ENCODE measurements at regions not wholly inside any gene's neighbourhood (a gene's known extent, or its start where the extent isn't known, plus 50 kb on each side); places are given as distances from the start of the nearest gene placed in this dataset.

DNA sequence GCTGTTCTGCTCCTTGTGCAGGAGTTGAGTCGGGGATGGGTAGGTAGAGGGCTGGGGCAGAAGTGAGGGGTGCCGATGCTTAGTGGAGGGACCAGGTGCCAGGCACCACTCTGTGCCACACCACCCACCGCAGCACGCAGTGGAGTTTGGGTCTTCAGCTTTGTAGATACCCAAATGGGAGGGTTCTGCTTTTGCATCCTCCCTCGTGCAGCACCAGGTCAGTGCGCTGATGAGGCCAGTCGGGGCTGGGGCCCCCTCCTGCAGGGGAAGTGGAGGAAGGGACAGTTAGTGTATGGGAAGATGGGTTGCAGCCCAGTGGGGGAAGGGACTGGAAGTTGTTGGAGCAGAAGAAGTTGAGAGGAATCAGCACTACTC, 244.0 kb downstream of the RHOU start:
- no peak for DNase-seq

DNA sequence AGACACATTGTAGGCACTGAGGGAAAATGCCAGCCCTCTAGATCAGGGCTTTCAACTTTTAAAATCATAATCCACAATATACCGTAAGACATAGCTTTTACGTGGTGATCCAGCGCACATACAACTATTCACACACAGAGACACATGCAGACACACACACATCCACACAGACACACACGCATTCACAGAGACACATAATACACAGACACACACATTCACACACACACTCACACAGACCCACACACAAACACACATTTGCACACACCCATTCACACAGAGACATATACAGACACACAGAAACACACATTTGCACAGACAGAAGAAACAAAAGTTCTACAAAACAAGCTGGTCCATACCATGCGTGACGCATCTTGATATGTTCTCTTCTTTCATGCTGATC, 244.5 kb downstream of the RHOU start:
- no peak for DNase-seq

DNA sequence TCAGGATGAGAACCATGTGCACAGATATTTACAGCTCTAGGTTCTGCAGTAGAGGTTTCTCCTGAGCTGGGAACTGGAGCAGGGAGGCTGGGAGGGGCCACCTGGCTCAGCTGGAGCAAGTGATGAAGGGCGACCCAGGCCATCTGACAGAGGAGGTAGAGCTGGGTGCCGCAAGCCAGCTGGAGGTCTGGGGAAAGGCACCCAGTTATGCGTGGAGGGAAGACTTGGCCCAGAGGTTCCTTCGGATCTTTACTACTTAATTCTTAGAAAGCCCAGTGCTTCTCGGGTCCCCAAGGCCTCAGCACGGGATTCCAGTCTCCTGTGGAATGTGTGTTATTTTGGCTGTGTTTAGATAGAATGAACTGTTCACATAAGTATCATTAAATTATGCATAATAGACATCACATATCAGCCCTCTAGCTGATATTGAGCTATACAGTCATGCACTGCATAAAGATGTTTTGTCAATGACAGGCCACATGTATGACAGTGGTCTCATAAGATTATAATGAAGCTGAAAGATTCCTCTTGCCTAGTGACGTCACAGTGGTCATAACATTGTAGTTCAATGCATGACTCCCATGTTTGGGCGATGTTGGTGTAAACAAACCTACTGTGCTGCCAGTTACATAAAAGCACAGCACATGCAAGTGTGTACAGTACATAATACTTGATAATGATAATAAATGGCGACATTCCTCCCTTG, 245.1 kb downstream of the RHOU start:
- no peak for DNase-seq

DNA sequence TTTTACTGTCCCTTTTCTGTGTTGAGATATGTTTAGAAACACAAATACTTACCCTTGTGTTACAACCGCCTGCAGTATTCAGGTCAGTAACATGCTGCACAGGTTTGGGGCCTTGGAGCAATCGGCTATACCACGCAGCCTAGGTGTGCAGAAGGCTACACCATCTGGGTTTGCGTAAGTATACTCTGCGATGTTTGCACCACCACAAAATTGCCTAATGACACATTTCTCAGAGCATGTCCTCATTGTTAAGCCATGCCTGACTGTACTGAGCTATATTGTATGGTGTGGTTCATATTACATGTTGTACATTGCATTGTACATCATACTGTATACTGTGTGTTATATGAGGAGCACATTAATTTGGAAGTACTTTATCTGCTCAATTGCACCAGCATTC, 247.4 kb downstream of the RHOU start:
- no peak for DNase-seq

DNA sequence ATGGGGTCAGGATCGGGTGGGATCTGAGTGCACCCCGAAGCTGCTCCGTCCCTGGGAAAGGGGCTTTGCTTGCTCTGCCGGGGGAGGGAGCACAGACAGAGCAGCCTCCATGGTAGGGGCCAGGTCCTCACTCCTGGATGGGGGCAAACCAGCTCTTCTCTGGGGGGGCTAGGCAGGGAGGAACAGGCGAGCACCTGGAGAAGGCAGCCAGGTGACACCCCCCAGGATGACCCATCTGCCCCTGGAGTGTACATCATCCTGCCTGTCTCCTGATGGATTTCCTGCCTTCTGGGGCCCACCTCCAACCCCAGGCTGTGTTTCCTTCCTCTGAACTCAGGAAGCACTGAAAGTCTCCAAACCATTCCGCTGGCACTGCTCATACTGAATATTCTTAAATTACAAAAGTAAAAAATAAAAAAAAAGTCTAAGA, 248.0 kb downstream of the RHOU start:
- DNase-seq: no peak

DNA sequence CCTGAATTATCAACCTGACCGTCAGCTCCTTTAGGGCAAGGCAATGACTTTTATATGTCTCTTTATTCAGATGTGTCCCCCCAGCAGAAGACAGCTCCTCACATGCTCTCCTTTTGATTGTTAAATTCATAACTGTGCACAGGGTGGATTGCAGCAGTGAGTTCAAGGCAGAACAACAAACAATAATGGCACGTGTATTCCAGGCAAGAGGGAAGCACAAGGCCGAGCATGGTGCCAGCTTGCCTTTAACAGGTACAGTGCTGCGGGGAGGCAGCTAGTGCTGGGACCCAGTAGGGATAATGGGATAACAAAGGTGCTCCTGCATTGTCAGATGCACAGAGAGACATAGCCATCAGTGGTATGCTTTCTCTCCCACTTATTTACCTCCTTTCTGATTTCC, 248.4 kb downstream of the RHOU start:
- DNase-seq: no peak

DNA sequence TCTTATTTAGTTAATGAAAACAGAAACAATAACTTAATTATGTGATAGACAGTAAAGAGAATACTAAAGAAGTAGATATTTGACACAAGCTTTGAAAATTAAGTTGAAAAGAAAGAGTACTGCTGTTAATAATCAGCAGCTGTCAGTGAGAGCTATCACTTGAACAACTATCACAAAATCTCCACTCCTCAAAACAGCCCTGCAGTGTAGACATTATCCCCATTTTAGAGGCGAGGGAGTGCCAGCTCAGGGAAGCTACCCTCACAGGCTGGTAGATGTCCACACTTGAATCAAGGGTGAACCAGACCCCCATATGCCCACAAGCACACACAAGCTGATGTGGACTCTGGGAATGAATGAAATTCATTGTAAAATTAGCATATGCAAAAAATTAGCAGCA, 248.8 kb downstream of the RHOU start:
- no peak for DNase-seq

DNA sequence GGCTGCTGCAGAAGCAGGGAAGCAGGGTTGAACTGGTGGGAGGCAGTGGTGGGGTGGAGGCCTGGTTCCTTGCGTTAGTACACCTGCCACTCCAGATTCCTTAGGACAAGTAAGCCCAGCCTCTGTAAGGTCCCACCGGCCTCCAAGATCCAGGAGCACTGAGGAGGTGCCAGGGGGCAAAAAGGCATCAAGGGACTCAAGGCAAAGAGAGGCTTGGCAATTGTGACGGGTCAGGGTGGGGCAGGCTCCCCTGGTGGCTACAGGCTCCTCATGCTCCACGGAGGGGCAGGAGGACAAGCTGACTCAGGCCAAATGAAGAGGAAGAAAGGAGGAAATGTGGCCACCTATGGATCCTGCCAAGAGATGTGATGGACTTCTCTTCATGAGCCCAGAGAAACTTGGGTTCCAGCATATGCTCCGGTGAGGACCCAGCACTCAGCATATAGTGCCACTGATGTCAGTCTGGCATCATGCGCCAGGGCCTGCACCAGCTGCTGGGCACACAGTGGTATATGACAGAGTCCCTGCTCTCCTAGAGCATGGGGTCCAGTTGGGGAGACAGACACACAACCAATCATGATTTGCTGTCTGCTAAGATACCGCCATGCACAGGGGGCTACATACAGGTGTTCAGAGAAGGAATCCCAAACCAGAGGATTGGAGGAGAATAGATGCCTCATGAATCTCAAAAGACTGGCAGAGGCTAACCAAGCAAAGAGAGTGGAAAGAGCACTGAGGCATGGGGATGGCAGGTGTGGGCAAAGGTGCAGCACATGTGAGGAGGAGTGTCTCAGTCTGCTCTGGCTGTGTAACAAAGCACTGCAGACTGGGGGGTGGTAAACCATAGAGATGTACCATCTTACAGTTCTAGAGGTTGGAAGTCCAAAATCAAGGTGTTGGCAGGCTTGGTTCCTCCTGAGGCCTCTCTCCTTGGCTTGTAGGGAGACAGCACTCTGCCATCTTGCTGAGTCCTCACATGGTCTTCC, 249.7 kb downstream of the RHOU start:
- no peak for DNase-seq

DNA sequence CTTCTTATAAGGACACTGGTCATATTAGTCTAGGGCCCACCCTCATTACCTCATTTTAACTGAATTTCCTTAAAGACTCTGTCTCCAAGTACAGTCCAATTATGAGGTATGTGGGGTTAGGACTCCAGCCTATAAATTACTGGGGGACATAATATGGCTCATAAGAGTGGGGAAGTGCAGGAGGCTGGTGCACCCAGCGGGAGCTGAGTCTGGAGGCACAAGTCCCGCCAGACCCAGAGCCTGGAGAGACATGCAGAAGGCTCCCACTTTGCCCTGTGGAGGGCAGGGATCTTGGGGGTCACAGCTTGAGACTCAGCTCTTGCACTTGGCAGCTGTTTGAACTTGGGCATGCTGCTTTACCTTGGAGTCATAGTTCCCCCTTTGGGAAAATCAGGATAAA, 250.4 kb downstream of the RHOU start:
- DNase-seq: no peak

DNA sequence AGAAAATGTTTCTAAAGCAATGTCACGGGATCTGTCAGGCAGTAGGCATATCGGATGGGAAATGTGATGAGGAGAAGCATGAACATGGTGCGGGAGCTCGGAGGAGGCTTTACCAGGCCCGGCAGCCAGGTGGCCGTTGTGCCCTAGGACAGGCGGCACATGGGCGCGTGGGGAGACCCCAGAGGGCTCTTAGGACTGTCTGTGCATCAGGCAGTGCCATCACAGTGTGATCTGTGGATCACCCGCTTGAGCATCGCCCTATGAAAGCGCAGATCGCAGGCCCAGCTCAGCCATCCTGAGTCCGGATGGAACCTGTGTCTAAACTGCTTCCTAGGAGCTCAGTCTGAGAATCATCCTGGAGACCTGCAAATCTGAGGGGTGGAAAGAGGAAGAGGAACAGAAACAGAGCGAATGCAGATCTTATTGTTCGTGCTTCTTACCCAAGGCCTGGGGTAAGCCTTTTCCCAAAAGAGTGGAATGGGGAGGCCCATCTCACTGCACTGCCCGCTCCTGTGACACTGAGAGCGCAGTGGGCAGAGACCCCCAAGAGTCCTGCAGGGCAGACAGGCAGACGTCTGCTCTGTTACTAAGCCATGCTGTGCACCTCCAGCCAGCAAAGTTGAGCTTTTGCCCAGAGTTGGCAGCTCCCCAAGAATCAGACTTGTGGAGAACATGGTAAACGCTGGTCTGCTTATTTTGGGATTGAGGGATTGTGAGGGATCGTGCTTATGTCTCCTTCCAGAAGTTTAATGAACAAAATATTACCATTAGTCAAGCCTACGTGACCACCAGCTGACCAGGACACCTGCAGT, 251.0 kb downstream of the RHOU start:
- no peak for DNase-seq

DNA sequence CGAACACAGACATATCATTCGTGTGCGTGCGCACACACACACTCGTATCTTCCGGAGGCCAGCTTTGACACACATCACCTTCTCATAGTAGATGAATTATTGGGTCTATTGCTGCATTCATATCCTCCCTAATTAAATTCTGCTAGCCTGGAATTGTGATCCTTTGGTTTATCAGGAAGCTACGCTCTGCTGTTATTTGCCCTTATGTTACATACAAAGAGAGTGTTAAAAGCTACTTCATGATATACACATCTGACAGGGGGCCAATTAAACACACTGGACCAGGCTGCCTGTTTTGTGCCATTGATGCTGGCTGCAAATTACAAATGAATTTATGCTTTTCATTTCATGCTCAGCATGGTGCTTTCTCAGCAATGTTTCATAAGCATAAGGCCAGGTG, 252.0 kb downstream of the RHOU start:
- no peak for DNase-seq

DNA sequence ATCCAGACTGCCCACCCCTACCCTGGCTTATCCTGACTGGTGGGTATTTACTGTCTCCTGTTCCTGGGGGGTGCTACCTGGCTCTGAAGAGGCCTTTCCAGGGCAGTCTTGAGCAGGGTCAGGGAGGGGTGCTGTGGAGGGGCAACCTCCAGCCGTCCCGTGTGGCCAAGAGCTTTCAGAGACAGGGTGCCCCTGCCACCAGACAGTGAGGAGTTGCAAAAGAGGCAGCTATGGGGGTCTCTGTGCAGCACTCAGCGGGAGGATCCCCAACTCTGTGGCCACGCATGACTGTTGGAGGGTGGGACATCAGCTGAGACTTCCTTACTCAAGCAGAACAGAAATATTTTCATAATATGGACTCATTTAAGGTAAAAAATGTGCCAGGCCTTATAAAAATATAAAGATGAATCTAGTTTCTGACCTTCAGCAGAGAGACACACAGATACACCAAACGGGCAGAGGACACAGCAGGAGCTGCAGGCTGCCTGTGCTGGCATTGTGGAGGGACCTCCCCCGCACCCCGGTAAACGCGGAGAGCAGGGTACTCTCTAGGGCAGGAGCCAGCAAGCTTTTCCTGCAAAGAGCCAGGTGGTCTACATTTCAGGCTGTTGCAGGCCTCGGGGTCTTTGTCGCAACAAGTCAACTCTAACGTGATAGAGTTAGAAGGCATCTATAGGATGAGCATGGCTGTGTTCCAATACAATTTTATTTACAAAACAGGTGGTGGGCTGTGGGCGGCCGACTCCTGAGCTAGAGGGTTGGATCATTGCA, 252.6 kb downstream of the RHOU start:
- no peak for DNase-seq

DNA sequence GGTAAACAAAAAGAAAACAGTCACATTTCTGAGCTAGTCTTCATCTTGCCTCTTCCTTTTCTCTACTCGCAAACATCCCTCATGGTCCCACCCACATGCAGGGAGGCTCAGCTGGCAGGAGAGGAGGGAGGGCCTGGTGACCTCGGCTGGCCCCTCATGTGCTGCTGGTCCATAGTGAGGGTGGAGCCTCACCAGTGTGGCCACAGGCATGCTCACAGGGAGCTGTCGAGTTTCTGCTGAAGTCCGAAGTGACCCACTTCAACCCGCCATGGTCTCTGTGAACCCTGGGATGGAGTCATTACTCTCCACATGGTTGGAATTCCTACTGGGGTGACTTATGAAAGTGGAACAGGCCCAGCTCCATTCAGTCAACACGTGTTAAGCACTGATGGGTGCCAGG, 253.4 kb downstream of the RHOU start:
- no peak for DNase-seq

DNA sequence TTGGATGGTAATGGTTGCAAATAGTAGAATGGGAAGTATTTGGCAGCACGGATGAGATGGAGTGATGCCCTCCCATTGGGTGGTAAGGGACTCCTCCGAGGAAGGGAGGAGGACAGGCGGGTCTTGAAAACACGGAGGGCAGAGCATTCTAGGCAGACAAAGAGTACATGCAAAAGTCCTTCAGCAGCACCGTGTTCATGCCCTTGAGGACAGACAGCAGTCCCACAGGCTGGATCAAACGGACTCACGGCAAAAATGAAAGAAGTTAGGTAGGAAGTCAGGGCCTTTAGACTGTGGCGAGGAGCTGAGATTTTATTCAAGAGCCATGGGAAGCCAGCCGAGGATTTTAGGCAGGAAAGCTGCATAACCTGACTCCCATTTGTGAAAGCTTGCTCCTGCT, 253.9 kb downstream of the RHOU start:
- DNase-seq: no peak

DNA sequence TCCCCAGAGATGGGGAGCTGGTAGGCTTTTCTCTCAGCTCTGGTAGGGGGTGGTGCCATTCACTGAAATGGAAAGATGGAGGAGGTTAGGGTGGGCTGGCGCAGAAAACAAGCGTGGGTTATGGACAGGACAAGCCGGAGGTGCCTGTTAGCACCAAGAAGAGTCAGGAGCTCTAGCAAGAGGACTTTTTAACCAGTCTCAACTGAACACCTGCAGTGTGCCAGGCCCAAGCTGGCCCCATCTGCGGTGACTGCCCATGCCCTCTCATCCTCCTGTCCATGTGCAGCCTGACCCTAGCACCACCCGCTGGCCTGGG, 254.4 kb downstream of the RHOU start:
- no peak for DNase-seq

DNA sequence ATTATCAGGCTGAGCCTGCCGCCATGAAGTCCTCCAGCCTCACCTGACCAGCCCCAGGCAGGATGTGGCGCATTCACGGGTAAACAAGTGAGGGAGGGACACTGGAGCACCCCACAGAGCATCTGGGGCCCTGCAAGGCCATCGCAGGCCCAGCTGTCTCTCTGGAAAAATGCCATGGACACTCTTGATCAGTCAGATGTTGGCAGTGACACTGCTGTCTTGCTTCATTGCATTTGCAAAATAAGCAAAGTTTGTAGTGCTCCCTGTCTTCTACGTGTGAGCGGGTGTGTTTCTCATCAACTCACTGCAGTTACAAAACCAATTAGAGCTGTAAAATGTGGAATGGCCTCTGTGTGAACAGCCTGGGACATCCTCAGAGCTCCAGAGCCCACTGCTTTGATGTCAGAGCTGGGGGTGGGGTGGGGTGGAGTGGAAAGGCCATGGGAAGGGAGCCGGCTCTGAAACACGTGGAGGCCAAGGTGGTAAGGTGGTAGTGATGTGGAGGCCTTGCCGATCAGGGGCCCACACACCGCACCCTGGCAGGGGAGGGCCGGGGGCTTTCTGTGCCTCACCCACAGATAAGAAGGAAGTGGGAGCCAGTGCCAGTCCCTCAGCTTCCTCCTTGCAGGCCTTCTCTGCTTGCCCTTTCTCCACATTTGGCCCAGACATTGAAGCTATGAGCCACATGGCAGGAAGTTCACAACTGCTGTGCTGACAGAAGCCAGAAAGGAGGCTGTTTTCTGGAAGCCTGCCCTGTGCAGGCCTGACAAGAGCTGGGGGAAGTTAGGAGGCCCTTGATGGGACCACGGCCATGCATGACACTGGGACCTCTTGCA, 254.9 kb downstream of the RHOU start:
- DNase-seq: peak; percentile 90

DNA sequence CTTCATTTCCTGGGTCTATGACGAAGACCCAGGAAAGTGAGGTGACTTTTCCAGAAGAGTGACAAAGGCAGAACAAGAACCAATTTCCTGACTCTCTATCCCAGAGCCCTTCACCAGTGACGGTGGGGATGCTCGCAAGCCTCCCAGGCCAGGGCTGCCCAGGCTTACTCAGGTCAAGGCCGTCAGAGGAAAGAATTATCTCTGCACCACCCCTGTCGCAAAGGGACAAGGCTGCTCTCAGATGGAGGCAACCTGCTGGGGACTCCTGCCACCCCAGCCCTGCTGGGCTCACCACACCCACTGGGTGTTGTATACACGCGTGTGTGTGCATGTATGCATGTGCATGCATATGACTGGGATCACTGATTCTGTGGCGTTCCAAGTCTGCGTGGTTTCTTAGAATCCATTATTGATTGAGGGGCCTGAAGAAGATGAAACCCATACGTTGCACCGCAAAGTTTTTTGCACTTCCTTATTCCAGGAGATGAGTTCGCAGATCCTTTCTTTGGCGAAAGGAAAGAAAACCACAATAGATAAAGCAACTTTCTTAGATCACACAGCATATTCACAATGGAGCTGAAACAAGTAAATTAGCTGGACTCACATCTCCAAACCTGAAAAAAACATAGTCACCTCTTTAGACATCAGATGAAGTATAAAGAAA, 255.8 kb downstream of the RHOU start:
- no peak for DNase-seq

DNA sequence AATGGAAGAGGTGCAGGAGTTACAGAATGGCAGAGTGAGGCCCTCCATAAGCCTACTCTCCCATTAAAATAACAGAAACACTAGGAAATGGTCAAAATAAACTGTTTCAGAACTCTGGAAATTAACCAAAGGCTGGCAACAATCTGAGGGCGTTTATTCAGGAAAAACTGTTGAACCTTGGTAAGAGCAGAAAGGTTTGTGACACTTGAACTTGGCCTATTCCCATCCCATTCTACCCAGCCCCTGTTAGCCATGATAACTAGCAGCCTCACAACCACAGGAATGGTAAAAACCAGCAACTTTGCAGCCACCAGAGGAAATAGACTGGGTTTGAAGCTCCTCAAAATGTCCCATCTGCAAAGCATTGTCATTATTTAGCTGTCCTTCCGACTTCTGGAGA, 256.8 kb downstream of the RHOU start:
- DNase-seq: no peak

DNA sequence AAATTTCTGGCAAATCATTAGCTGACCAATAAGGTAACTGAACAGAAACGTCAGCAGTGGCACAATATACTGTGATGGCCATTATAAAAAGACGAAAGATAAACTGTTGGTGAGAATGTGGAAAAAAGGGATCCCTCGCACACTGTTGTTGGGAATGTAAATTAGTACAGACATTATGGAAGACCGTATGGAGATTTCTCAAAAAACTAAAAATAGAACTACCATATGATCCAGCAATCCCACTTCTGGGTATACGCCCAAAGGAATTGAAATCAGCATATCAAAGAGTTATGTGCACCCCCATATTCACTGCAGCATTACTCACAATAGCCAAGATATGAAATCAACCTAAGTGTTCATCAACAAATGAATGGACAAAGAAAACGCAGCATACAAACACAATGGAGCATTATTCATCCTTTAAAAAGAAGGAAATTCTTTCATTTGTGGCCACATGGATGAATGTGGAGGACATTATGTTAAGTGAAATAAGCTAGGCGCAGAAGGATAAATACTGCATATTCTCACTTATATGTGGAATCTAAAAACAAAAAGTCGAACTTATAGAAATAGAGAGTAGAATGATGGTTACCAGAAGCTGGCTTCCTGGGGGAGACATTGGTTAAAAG, 257.7 kb downstream of the RHOU start:
- DNase-seq: no peak

DNA sequence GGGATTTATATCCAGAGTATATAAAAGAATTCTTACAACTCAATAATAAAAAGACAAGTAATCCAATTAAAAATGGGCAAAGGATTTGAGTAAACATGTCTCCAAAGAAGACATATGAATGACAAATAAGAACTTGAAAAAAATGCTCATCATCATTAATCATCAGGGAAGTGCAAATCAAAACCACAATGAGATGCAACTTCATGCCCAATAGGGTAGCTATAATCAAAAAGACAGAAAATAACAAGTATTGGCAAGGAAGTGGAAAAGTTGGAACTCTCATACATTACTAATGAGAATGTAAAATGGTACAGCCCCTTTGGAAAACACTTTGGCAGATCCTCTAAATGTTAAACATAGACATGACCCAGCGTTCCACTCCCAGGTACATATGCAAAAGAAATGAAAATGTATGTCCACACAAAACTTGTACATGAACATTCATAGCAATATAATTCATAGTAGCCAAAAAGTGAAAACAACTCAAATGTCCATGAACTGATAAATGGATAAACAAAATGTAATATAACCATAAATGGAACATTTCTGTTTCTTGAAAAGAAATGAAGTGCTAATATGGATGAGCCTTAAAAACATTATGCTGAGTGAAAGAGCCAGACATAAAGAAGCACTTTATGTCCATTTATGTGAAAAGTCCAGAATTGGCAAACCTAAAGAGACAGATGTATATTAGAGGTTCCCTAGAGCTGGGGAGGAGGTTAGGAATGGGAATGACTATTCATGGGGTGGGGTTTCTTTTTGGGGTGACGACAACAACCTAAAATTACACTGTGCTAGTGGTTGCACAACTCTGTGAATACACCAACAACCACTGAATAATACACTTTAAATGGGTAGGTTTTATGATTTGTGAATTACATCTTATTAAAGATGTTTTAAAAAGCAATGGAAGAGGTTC, 259.7 kb downstream of the RHOU start:
- DNase-seq: no peak

All from NCI-H510A treated with DMSO at 0.1 percent for 48 hours (cell line).